Ovary (tissue), 7 donors: ENCODE measurements at regions not wholly inside any gene's neighbourhood (a gene's known extent, or its start where the extent isn't known, plus 50 kb on each side); places are given as distances from the start of the nearest gene placed in this dataset.
A peak's percentile ranks its signal among the peaks of the same experiment; 100 is the strongest.

Experiments used
- DNase-seq, 5 donors: peaks; one replicate each; pipeline ENCODE4 v3.0.0-alpha.2; 2019 to 2020
- H3K27ac ChIP-seq, 2 donors: fragments of 200-600 bp; one replicate each; pipeline versions ENCODE4 v1.5.1 to v1.8.0; 2019 to 2022
- H3K27me3 ChIP-seq: fragments of 200-600 bp; one replicate; pipeline ENCODE4 v1.8.0; 2022
- H3K36me3 ChIP-seq: fragments of 200-600 bp; sonication (generic); one replicate; pipeline ENCODE4 v1.5.1; 2019
- H3K4me1 ChIP-seq: one replicate; pipeline ENCODE4 v1.8.1; 2013; ENCODE audit warnings: mild to moderate bottlenecking, moderate library complexity; ENCODE audit not compliant: insufficient read depth
- H3K4me3 ChIP-seq: fragments of 200-600 bp; sonication (generic); one replicate; pipeline ENCODE4 v1.5.1; 2017
- H3K9me3 ChIP-seq, 2 donors: fragments of 200-600 bp in 1 of 2; sonication (generic) in 1 of 2; one replicate each; pipeline versions ENCODE4 v1.5.1 to v1.8.1; 2013 to 2019; ENCODE audit warnings: mild to moderate bottlenecking in 1 of 2, moderate library complexity in 1 of 2
- CTCF ChIP-seq, 3 donors: fragments of 450-650 bp in 2 of 3; fragments of 200-600 bp in 1 of 3; IDR thresholded peaks; one replicate each; pipeline versions ENCODE4 v1.5.1 to v1.8.0; 2016 to 2022; ENCODE audit warnings: antibody characterized with exemption in 3 of 3, mild to moderate bottlenecking in 1 of 3
- EP300 ChIP-seq: sonication (generic); formaldehyde crosslinking; IDR thresholded peaks from one replicate; pipeline ENCODE4 v1.6.1; 2017; ENCODE audit warnings: antibody characterized with exemption
- POLR2A ChIP-seq: fragments of 450-650 bp; IDR thresholded peaks from one replicate; pipeline ENCODE4 v1.6.1; 2017; ENCODE audit warnings: antibody characterized with exemption, mild to moderate bottlenecking, moderate library complexity
- WGBS, 3 donors: extraction: QIAGEN DNeasy Blood & Tissue Kit in 1 of 3; methylation state at CpG; one replicate each; pipeline versions ENCODE4 v1.1.5 to v1.1.7; 2013 to 2017; 5-methylcytosine and 5-hydroxymethylcytosine counted together
- intact Hi-C, 4 donors: fragments of 100-400 bp; cut with DNase I; formaldehyde crosslinking; loops; one replicate each; pipeline versions ENCODE4 v1.11.0 to v1.15.1; 2022 to 2023
- donor health status: DM: no; HTN: no; CAD: no; lungs with moderate emphysema.
- donor health status: DM: no; HTN: no; CAD: no.
- donor health status: Bipolar disorder and iron deficiency.
- donor health status: DM: no; HTN: no; CAD: no.
- donor health status: DM: yes; HTN: yes; CAD: no.

- no peaks in the 10 kb centered on the region for H3K27me3 ChIP-seq
- no peaks in the 10 kb centered on the region for H3K4me1 ChIP-seq
- 18 to 30% (median 28%) methylated on average over 12 of the region's 12 CpGs for WGBS, 3 donors
- intact Hi-C loops, result no loop called here
- TF ChIP-seq POLR2A (no peak), EP300 (no peak), CTCF (IDR thresholded peaks at IDR 0.05) (no peak)
- H3K9me3 ChIP-seq, result no peaks in the 10 kb centered on the region
- no peaks in the 10 kb centered on the region for H3K36me3 ChIP-seq
- peak; percentile 37 to 68 (median 60) for DNase-seq
- no peak overlapping the region for H3K27ac ChIP-seq
- no peak overlapping the region for H3K4me3 ChIP-seq
Measured at GRCh38 chr15:39084674-39085530, 496.0 kb upstream of the THBS1 start.

GRCh38 chr15:39086641-39087040 lies 494.2 kb upstream of the THBS1 start:
- no peak overlapping the region for H3K27ac ChIP-seq
- intact Hi-C loops, result no loop called here
- WGBS, 3 donors, result 74 to 83% (median 82%) methylated on average over 5 of the region's 5 CpGs

GRCh38 chr15:39088156-39088555 lies 492.7 kb upstream of the THBS1 start:
- WGBS, 3 donors, result 25 to 44% (median 33%) methylated on average over 1 of the region's 1 CpG
- intact Hi-C loops, result no loop called here
- Histone ChIP-seq H3K9me3 (no peaks in the 10 kb centered on the region), H3K27ac (no peak overlapping the region), H3K27me3 (no peaks in the 10 kb centered on the region), H3K4me1 (no peaks in the 10 kb centered on the region), H3K36me3 (no peaks in the 10 kb centered on the region), H3K4me3 (no peak overlapping the region)
- DNase-seq, result no peak
- no peak for TF ChIP-seq CTCF (IDR thresholded peaks at IDR 0.05)
- TF ChIP-seq EP300, result no peak
- TF ChIP-seq POLR2A, result no peak

More at GRCh38 chr15:39086641-39087040, 494.2 kb upstream of the THBS1 start:
- Histone ChIP-seq H3K9me3 (no peaks in the 10 kb centered on the region), H3K4me1 (no peaks in the 10 kb centered on the region), H3K36me3 (no peaks in the 10 kb centered on the region), H3K27me3 (no peaks in the 10 kb centered on the region), H3K4me3 (no peak overlapping the region)
- TF ChIP-seq POLR2A (no peak), EP300 (no peak), CTCF (IDR thresholded peaks at IDR 0.05) (no peak)
- DNase-seq, result no peak

GRCh38 chr15:39092354-39092753 lies 488.5 kb upstream of the THBS1 start:
- TF ChIP-seq POLR2A (no peak), EP300 (no peak), CTCF (IDR thresholded peaks at IDR 0.05) (no peak)
- intact Hi-C loops, result no loop called here
- H3K9me3 ChIP-seq, result no peaks in the 10 kb centered on the region
- no peak for DNase-seq
- no peak overlapping the region for H3K4me3 ChIP-seq
- H3K36me3 ChIP-seq, result no peaks in the 10 kb centered on the region
- no peak overlapping the region for H3K27ac ChIP-seq
- no peaks in the 10 kb centered on the region for H3K27me3 ChIP-seq
- H3K4me1 ChIP-seq, result no peaks in the 10 kb centered on the region
- 93 to 100% (median 99%) methylated on average over 4 of the region's 4 CpGs for WGBS, 3 donors
